ENCODE measurements at regions not wholly inside any gene's neighbourhood (a gene's known extent, or its start where the extent isn't known, plus 50 kb on each side); places are given as distances from the start of the nearest gene placed in this dataset.

GRCh38 chr3:67828486-67829010 lies 174.1 kb upstream of the SUCLG2 start:
- in situ Hi-C loops (cut with MboI; ENCODE audit: low sequenced_read_pairs) = no loop called here

- in situ Hi-C loops (cut with MboI; ENCODE audit: low sequenced_read_pairs) = no loop called here
Observed at GRCh38 chr3:67821135-67821534, 166.7 kb upstream of the SUCLG2 start.

- in situ Hi-C loops (cut with MboI; ENCODE audit: low sequenced_read_pairs) = no loop called here
Observed at GRCh38 chr3:67819447-67819846, 165.0 kb upstream of the SUCLG2 start.

- in situ Hi-C loops (cut with MboI; ENCODE audit: low sequenced_read_pairs) = no loop called here
Observed at GRCh38 chr3:67809370-67809935, 155.0 kb upstream of the SUCLG2 start.

GRCh38 chr3:67808906-67809305 lies 154.5 kb upstream of the SUCLG2 start:
- in situ Hi-C loops (cut with MboI; ENCODE audit: low sequenced_read_pairs) = no loop called here

- in situ Hi-C loops (cut with MboI; ENCODE audit: low sequenced_read_pairs) = no loop called here
Observed at GRCh38 chr3:67804578-67804977, 150.2 kb upstream of the SUCLG2 start.

- in situ Hi-C loops (cut with MboI; ENCODE audit: low sequenced_read_pairs) = no loop called here
Observed at GRCh38 chr3:67804089-67804488, 149.7 kb upstream of the SUCLG2 start.

GRCh38 chr3:67798412-67798811 lies 144.0 kb upstream of the SUCLG2 start:
- in situ Hi-C loops (cut with MboI; ENCODE audit: low sequenced_read_pairs) = loop anchor here (25.0 kb wide), 1 partner anchor 411 kb away; no protein-coding TSS in a partner anchor

- in situ Hi-C loops (cut with MboI; ENCODE audit: low sequenced_read_pairs) = loop anchor here (25.0 kb wide), 1 partner anchor 404 kb away; no protein-coding TSS in a partner anchor
Observed at GRCh38 chr3:67791620-67792019, 137.2 kb upstream of the SUCLG2 start.

GRCh38 chr3:67790043-67790442 lies 135.6 kb upstream of the SUCLG2 start:
- in situ Hi-C loops (cut with MboI; ENCODE audit: low sequenced_read_pairs) = loop anchor here (25.0 kb wide), 1 partner anchor 403 kb away; no protein-coding TSS in a partner anchor

- in situ Hi-C loops (cut with MboI; ENCODE audit: low sequenced_read_pairs) = loop anchor here (25.0 kb wide), 1 partner anchor 401 kb away; no protein-coding TSS in a partner anchor
Observed at GRCh38 chr3:67788396-67788795, 134.0 kb upstream of the SUCLG2 start.

GRCh38 chr3:67783281-67784250 lies 129.2 kb upstream of the SUCLG2 start:
- in situ Hi-C loops (cut with MboI; ENCODE audit: low sequenced_read_pairs) = loop anchor here (25.0 kb wide), 1 partner anchor 396 kb away; no protein-coding TSS in a partner anchor

- in situ Hi-C loops (cut with MboI; ENCODE audit: low sequenced_read_pairs) = loop anchor here (25.0 kb wide), 1 partner anchor 395 kb away; no protein-coding TSS in a partner anchor
Observed at GRCh38 chr3:67781871-67782270, 127.5 kb upstream of the SUCLG2 start.

- in situ Hi-C loops (cut with MboI; ENCODE audit: low sequenced_read_pairs) = loop anchor here (25.0 kb wide), 1 partner anchor 394 kb away; no protein-coding TSS in a partner anchor
Observed at GRCh38 chr3:67781218-67781617, 126.8 kb upstream of the SUCLG2 start.

- in situ Hi-C loops (cut with MboI; ENCODE audit: low sequenced_read_pairs) = loop anchor here (25.0 kb wide), 1 partner anchor 387 kb away; no protein-coding TSS in a partner anchor
Observed at GRCh38 chr3:67774676-67775075, 120.3 kb upstream of the SUCLG2 start.

- in situ Hi-C loops (cut with MboI; ENCODE audit: low sequenced_read_pairs) = no loop called here
Observed at GRCh38 chr3:67765575-67765974, 111.2 kb upstream of the SUCLG2 start.

GRCh38 chr3:67745296-67745695 lies 90.9 kb upstream of the SUCLG2 start:
- in situ Hi-C loops (cut with MboI; ENCODE audit: low sequenced_read_pairs) = no loop called here

GRCh38 chr3:67744699-67745098 lies 90.3 kb upstream of the SUCLG2 start:
- in situ Hi-C loops (cut with MboI; ENCODE audit: low sequenced_read_pairs) = no loop called here

- in situ Hi-C loops (cut with MboI; ENCODE audit: low sequenced_read_pairs) = no loop called here
Observed at GRCh38 chr3:67739851-67740250, 85.4 kb upstream of the SUCLG2 start.

- in situ Hi-C loops (cut with MboI; ENCODE audit: low sequenced_read_pairs) = no loop called here
Observed at GRCh38 chr3:67737906-67738865, 83.8 kb upstream of the SUCLG2 start.

Measured in HL-60/S4 treated with retinoic acid at 250 ng/mL for 4 days and 3 days (cell line).